Activated CD8-positive, alpha-beta T cell treated with anti-CD3 and anti-CD28 coated beads for 36 hours (primary cell): ENCODE measurements at regions not wholly inside any gene's neighbourhood (a gene's known extent, or its start where the extent isn't known, plus 50 kb on each side); places are given as distances from the start of the nearest gene placed in this dataset.

Experiments used
- ATAC-seq: fragments of 200-7000 bp; cut with Tn5 transposase; one replicate; pipeline ENCODE4 v1.10.0; 2021; ENCODE audit warnings: mild to moderate bottlenecking, moderate library complexity
- CTCF ChIA-PET: fragments of 350-600 bp; sonication (Branson Sonifier 250); formaldehyde crosslinking; loops from one replicate; lab custom pipeline; 2021; ENCODE audit warnings: antibody characterized with exemption; lab: Charles Lee
- POLR2A ChIA-PET: fragments of 350-600 bp; sonication (Branson Sonifier 250); formaldehyde crosslinking; loops from one replicate; lab custom pipeline; 2021; ENCODE audit warnings: antibody characterized with exemption; lab: Charles Lee
- DNase-seq: peaks from one replicate; pipeline ENCODE4 v3.0.0-alpha.2; 2020
- H3K27ac Mint-ChIP-seq: one replicate; pipeline ENCODE4 v1.8.0; 2021; ENCODE audit warnings: mild to moderate bottlenecking, mixed read lengths
- H3K27me3 Mint-ChIP-seq: one replicate; pipeline ENCODE4 v1.8.0; 2021; ENCODE audit warnings: mixed read lengths
- H3K36me3 Mint-ChIP-seq: one replicate; pipeline ENCODE4 v1.8.0; 2021; ENCODE audit warnings: low read depth, mixed read lengths
- H3K4me1 Mint-ChIP-seq: one replicate; pipeline ENCODE4 v1.8.0; 2021; ENCODE audit warnings: low read depth, mixed read lengths
- H3K4me3 Mint-ChIP-seq: one replicate; pipeline ENCODE4 v1.8.0; 2021; ENCODE audit warnings: mild to moderate bottlenecking, moderate library complexity, mixed read lengths
- H3K9me3 Mint-ChIP-seq: one replicate; pipeline ENCODE4 v1.8.0; 2021; ENCODE audit warnings: mixed read lengths
- intact Hi-C: fragments of 100-400 bp; cut with micrococcal nuclease; formaldehyde crosslinking; loops from one replicate; pipeline ENCODE4 v1.10.0; 2022
- TF ChIP-seq, protein P1 (sequence below): fragments of 200-600 bp; IDR thresholded peaks from one replicate; pipeline ENCODE4 v1.8.0; 2022; ENCODE audit warnings: antibody characterized with exemption, mild to moderate bottlenecking

DNA sequence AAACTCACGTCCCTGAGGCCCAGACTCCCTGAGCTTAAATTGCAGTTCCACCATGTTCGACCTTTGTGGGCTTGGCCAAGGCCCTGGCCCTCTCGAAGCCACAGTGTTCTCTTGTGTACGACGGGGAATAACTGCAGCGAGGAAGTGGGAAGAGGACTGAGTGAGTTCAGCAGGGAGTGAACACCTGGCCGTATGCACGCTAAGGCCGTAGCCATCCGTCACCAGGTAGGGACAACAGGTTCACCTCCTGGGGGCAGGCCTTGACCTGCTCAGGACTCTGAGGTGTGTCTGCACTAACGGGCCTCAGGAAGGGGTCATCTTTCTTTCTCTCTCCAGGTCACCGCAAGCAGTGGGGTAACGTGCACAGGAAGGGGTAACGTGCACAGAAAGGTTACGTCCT, 67.2 kb upstream of the CTBP2 start:
- CTCF ChIA-PET: no interaction called here
- Mint-ChIP-seq H3K27ac (no peak overlapping the region), H3K27me3 (peaks cover 1% of the 10 kb centered on the region), H3K4me1 (no peaks in the 10 kb centered on the region), H3K9me3 (peaks cover 4% of the 10 kb centered on the region), H3K36me3 (no peaks in the 10 kb centered on the region), H3K4me3 (no peak overlapping the region)
- ATAC-seq (no peak), DNase-seq (no peak)
- intact Hi-C loops: no loop called here
- TF ChIP-seq, protein P1, sequence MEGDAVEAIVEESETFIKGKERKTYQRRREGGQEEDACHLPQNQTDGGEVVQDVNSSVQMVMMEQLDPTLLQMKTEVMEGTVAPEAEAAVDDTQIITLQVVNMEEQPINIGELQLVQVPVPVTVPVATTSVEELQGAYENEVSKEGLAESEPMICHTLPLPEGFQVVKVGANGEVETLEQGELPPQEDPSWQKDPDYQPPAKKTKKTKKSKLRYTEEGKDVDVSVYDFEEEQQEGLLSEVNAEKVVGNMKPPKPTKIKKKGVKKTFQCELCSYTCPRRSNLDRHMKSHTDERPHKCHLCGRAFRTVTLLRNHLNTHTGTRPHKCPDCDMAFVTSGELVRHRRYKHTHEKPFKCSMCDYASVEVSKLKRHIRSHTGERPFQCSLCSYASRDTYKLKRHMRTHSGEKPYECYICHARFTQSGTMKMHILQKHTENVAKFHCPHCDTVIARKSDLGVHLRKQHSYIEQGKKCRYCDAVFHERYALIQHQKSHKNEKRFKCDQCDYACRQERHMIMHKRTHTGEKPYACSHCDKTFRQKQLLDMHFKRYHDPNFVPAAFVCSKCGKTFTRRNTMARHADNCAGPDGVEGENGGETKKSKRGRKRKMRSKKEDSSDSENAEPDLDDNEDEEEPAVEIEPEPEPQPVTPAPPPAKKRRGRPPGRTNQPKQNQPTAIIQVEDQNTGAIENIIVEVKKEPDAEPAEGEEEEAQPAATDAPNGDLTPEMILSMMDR: no peak
- POLR2A ChIA-PET: no interaction called here

GRCh38 chr10:125226823-125227222, 66.5 kb upstream of the CTBP2 start:
- ChIA-PET POLR2A (no interaction called here), CTCF (no interaction called here)
- no peaks in the 10 kb centered on the region for H3K4me1 Mint-ChIP-seq
- H3K36me3 Mint-ChIP-seq: no peaks in the 10 kb centered on the region
- intact Hi-C loops: no loop called here
- no peak for DNase-seq
- ATAC-seq: no peak
- H3K4me3 Mint-ChIP-seq: no peak overlapping the region
- no peaks in the 10 kb centered on the region for H3K27me3 Mint-ChIP-seq
- H3K27ac Mint-ChIP-seq: no peak overlapping the region
- H3K9me3 Mint-ChIP-seq: peaks cover 4% of the 10 kb centered on the region
- TF ChIP-seq, protein P1: no peak

- intact Hi-C loops: no loop called here
- no peak for ATAC-seq
- H3K9me3 Mint-ChIP-seq: peaks cover 4% of the 10 kb centered on the region
These were observed 65.6 kb upstream of the CTBP2 start for GRCh38 chr10:125226005-125226404.

DNA sequence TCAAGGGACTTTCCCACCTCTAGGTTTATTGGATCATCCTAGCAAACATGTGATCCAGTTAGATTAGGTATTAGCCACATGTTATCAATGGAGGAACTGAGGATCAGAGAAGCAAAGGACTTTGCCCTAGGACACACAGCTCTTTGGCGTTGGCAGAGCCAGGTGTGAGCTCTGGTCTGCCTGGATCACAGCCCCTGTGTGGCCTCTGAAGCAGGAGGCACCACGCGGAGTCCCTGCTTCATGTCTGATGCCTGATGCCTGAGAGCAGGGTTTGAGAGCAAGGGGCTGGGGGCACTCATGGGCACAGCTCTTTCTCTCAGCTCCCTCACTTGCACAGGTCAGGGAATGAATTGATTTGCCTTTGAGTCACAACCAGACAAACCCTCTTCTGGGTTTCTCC, 64.7 kb upstream of the CTBP2 start:
- H3K27me3 Mint-ChIP-seq: no peaks in the 10 kb centered on the region
- TF ChIP-seq, protein P1: no peak
- ChIA-PET CTCF (no interaction called here), POLR2A (no interaction called here)
- DNase-seq (no peak), ATAC-seq (no peak)
- intact Hi-C loops: no loop called here
- peaks cover 4% of the 10 kb centered on the region for H3K9me3 Mint-ChIP-seq
- H3K4me3 Mint-ChIP-seq: no peak overlapping the region
- no peaks in the 10 kb centered on the region for H3K4me1 Mint-ChIP-seq
- no peak overlapping the region for H3K27ac Mint-ChIP-seq
- H3K36me3 Mint-ChIP-seq: no peaks in the 10 kb centered on the region

More at GRCh38 chr10:125226005-125226404, 65.6 kb upstream of the CTBP2 start:
- no peaks in the 10 kb centered on the region for H3K27me3 Mint-ChIP-seq
- no peak overlapping the region for H3K4me3 Mint-ChIP-seq
- no peaks in the 10 kb centered on the region for H3K36me3 Mint-ChIP-seq
- H3K4me1 Mint-ChIP-seq: no peaks in the 10 kb centered on the region
- no peak overlapping the region for H3K27ac Mint-ChIP-seq
- DNase-seq: no peak
- POLR2A ChIA-PET: no interaction called here
- CTCF ChIA-PET: no interaction called here
- TF ChIP-seq, protein P1: no peak

DNA sequence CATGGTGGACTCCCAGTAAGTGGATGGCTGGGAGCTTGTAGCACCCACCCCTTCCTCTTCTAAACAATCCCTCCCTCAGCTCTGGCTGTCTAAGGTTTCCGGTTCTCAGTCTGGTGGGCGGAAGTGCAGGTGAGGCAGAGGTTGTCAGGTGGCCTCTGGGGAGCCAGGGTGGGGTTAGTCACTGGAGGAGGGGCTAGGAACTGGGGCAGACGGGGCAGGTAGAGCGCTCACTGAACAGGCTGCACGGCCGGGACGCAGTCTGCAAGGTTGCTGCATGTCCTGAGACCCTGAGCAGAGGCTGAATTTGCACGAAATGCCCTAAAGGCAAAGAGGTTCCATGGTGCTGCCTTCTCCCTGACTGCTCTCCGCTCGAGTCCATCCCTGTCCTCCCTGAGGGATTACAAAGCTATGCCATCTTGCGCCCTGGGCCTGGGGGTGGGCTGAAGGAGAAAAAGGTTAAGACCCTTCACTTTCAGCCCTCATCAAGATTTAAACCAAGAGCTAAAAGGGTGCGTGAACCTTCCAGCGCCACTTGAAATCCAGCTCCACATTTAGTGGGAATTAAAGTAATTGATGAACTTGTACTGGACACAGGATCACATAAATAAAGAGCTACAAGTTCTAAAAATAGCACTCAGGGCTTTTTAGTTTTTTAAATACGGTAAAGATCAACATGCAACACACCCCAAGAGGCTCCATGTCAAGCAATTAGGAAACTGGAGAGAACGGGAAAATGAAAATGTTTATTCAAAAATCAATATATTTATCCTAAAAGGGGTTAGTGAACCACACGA, 62.3 kb upstream of the CTBP2 start:
- ChIA-PET POLR2A (interaction anchor here (0.6 kb wide), 1 partner anchor 67 kb away, joined by 3 read pairs; no protein-coding TSS in a partner anchor), CTCF (no interaction called here)
- Mint-ChIP-seq H3K4me3 (no peak overlapping the region), H3K27ac (no peak overlapping the region), H3K36me3 (no peaks in the 10 kb centered on the region), H3K9me3 (peaks cover 4% of the 10 kb centered on the region), H3K4me1 (no peaks in the 10 kb centered on the region), H3K27me3 (no peaks in the 10 kb centered on the region)
- TF ChIP-seq, protein P1: no peak
- ATAC-seq (no peak), DNase-seq (no peak)
- intact Hi-C loops: no loop called here
